Hematopoietic multipotent progenitor cell treated with erythropoietin and hydrocortisone succinate and interleukin-3 and kit ligand, for 8 days (in vitro differentiated cells): ENCODE measurements at regions not wholly inside any gene's neighbourhood (a gene's known extent, or its start where the extent isn't known, plus 50 kb on each side); places are given as distances from the start of the nearest gene placed in this dataset.
"Not testable (repeated sequence)": the region's sequence is repeated elsewhere in the genome, so short reads cannot be mapped to it uniquely, and the experiment has no call there.

Experiments used
- DNase-seq: peaks from one replicate; pipeline ENCODE4 v3.0.0-alpha.2; 2015

DNA sequence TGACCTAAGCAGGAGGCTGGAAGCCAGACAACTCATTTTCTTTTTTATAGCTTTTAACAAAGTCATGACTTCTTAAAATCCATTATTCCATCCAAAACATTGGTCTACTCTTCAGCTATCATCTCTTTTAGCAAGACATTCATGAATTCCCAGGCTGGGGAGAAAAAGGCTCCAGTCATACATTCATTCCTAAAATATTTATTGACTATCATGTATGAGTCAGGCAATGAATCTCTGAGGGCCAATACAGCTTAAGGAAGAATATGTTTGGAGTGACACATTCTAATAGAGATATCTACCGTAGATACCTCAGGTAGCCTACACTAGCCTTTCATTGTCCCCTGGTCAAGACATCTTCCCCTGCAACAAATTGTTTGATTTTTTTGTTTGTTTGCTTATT is 196.4 kb upstream of the NANOGP8 start:
- DNase-seq, result no peak

GRCh38 chr15:35279811-35280210 is 194.7 kb upstream of the NANOGP8 start:
- DNase-seq, result no peak

GRCh38 chr15:35271371-35272043 is 186.4 kb upstream of the NANOGP8 start:
- DNase-seq, result no peak

DNA sequence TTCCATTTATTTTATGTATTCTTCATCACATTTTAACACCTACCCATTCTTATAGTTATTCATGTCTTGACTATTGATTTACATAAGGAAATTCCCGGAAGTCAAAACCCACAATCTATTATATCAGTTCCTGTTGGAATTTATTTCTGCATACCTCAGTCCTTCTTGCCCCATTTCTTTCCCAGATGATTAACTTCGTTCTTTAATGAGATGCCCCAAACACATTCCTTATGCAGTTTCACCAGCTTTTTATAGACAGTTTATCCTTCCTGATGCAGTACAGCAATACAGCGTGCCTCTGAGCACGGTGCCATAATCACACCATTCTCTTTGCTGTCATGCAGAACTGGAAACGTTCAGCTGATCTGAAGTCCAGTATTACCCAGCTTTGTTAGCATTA is 175.8 kb upstream of the NANOGP8 start:
- DNase-seq, result no peak

GRCh38 chr15:35260274-35260673 is 175.2 kb upstream of the NANOGP8 start:
- DNase-seq, result not testable (repeated sequence)

- DNase-seq, result no peak
Measured at GRCh38 chr15:35256551-35256950, 171.5 kb upstream of the NANOGP8 start.

DNA sequence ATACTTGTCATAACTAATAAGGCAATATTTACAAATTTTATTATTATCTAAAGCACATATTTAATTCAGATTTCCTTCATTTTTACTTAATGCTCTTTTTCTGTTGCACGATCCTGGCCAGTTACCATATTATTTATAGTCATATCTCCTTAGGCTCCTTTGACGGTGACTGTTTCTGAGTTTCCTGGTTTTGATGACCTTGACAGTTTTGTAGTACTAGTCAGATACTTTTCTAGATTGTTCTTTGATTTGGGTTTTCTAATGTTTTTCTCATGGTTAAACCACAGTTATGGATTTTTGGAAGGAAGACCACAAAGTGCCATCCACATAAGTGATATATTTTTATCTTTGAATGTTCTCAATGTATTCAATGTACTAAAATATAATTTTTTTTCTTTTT is 171.0 kb upstream of the NANOGP8 start:
- DNase-seq, result no peak

DNA sequence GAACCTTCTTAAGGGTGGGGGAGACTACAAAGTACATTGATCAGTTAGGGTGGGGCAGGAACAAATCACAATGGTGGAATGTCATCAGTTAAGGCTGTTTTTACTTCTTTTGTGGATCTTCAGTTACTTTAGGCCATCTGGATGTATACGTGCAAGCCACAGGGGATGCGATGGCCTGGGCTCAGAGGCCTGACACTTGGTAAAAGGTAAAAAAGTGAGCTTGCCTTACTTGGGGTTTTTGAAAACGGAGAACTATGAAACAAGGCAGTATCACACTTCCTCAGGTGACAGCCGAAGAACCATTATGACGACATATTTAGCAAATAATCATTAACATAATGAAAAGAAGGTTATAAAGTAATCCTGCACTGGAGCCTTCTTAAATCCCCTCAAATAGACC is 169.8 kb upstream of the NANOGP8 start:
- not testable (repeated sequence) for DNase-seq

DNA sequence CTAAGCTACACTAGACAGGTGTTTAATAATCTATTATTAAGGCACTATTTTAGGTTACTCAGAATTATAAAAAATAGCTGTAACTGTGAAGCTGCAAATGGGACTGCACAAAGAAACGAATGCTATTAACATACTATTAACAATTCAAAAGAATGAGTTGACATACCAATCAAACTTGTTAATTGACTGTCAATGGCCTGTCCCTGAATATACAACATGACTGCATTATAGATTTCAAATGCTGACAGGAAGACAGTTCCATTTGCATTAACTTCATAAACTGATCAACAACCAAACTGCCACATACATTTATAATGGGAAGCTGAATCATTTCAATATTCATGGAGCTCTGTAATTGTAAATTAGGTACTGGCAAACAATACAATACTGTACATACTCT is 169.0 kb upstream of the NANOGP8 start:
- DNase-seq, result no peak

GRCh38 chr15:35252351-35252865 is 167.3 kb upstream of the NANOGP8 start:
- no peak for DNase-seq

DNA sequence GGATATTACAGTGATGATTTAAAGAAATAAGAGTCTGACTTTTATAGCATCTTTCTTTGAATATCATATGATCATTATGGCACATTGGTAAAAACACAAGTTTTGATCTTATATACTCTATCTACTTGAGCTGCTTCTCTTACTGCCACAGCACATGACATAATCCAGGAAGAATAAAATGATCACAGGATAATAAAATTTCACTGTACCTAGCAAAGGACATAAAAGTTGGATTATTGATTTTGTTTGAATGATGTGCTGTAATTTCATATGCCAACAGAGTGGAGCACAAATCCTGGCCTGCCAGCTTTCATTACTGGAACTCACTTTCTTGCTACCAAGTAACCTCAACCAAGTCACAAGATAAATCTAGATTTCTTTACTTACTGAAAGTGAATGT is 162.1 kb upstream of the NANOGP8 start:
- DNase-seq, result no peak

- DNase-seq, result no peak
Measured at GRCh38 chr15:35246451-35246850, 161.4 kb upstream of the NANOGP8 start.

DNA sequence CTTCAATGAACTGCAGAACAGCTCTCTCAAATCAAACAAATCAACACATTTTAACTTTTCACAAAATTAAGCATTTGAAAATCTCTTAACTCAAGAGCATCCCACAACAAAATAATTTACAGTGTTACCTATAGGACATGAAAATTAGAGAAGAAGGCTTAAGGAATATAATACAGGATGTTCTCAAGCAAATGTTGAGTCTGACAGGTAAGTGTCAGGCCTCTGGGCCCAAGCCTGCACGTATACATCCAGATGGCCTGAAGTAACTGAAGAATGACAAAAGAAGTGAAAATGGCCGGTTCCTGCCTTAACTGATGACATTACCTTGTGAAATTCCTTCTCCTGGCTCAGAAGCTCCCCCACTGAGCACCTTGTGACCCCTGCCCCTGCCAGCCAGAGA is 160.6 kb upstream of the NANOGP8 start:
- not testable (repeated sequence) for DNase-seq

DNA sequence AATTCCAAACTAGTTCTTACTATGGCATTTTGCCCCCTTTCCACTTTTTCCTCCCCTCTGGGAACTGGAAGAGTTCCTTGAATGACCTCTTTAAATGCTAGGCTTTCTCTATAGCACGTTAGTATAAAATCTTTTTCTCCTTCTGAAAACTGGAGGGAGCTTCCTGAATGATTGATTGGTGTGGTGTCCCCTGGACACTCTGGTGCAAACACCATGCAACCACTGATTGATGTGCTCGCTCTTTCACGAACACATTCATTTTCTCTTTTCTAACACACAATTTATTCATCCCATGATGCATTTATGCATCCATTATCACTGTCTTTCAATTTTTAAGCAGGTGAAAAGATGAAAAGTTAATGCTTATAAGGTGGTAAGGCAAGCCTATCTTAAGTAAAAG is 159.1 kb upstream of the NANOGP8 start:
- DNase-seq, result no peak

DNA sequence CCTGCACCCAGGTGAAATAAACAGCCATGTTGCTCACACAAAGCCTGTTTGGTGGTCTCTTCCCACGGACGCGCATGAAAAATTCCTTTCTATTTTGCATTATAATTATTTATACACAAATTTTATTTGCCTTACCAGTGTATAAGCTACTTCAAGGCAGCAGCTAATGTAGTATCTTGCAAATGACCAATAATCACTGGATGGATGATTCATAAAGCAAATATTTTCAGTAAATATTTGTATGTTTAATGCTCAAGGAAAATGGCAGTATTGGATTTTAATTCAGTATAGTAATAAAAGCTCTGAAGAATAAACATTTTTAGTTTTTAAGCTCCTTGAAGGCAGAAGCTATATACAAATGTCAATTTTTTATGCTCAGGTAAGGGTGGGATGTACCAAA is 158.7 kb upstream of the NANOGP8 start:
- DNase-seq, result no peak

DNA sequence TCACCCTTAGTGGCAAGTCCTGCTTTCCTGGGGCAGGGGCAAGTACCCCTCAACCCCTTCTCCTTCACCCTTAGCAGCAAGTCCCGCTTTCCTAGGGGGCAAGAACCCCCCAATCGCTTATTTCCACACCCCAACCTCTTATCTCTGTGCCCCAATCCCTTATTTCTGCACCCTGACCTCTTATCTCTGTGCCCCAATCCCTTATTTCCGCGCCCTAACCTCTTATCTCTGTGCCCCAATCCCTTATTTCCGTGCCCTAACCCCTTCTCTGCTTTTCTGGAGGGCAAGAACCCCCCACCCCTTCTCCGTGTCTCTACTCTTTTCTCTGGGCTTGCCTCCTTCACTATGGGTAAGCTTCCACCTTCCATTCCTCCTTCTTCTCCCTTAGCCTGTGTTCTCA is 154.6 kb upstream of the NANOGP8 start:
- not testable (repeated sequence) for DNase-seq

DNA sequence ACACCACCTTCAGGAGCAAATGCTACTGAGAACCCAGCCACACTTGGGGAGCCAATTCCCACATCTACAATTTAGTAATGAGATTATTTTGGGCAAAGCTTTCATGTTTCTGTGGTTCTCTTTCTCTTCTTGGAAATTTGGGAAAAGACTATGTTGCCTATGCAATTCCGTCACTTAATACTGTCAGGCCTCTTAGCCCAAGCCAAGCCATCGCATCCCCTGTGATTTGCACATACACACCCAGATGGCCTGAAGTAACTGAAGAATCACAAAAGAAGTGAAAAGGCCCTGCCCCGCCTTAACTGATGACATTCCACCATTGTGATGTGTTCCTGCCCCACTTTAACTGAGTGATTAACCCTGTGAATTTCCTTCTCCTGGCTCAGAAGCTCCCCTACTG is 153.4 kb upstream of the NANOGP8 start:
- DNase-seq, result not testable (repeated sequence)

DNA sequence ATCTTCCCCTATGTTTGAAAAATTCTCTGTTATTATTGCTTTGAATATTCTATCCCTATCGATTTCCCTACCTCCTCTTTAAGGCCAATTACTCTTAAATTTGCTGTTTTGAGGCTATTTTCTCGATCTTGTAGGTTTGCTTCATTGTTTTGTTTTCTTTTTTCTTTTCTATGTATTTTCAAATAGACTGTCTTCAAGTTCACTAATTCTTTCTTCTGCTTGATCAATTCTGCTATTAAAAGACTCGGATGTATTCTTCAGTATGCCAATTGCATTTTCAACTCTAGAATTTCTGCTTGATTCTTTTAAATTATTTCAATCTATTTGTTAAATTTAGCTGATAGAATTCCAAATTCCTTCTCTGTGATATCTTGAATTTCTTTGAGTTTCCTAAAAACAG is 144.0 kb upstream of the NANOGP8 start:
- no peak for DNase-seq

DNA sequence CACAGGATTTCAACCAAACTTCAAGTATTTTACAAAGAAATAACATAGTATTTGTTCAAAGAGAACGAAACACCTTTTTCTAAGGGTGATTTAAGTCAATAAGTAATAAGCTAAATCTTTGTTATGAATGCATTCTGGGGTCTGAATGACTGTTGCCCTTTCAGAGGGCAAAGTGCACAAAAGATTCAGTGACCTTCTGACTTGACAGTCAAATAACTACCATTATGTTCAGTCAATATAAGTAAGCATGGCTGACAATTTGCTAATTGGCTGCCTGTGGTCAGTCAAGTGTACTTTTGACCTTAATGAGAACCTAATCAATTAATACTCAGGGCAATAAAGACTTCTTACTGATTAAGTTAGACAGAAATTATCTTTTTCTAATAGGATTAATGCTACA is 133.1 kb upstream of the NANOGP8 start:
- DNase-seq, result no peak

DNA sequence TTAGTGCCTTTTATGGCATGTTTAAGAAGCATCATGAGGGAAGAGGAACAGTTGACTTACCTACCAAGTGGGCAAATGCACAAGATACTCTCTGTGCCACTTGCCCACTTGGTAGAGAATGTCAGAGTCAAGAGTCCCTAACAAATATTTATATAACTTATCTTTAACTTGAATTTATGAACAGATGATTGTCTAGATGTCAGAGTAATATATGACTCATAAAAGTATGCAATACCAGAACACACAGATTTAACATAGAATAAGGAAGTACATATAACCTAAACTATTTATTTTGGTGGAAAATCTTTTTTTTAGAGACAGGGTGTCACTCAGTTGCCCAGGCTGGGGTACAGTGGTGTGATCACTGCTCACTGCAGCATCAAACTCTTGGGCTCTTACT is 130.0 kb upstream of the NANOGP8 start:
- no peak for DNase-seq

DNA sequence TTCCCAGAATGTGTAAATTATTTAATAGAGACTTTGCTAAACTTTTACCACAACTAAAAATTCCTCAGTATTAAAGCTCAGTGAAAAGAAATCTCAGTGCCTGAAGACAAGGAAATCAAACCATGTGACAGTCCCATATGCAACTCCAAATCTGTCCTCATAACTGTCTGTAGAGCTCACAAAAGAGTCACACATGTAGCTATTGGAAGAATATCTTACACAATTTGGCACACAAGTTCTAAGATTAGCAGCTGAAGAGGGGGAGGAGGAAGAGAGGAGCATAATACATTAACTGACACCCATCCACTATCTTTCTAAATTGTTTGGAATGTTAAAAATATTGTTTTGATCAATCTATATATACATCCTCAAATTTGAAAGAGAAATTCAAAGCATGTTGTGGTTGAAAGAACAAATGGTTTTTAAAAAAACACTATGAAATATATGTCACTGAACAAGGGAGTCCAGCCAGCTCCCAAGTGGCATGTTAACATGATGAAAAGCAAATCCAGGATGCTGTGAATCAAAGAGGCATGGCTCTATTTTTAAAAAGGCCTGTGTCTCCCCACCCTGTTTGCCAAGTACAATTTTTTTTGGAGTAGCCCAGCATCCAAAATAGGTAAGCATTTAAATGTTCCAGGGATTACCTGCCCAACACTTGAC is 126.3 kb upstream of the NANOGP8 start:
- DNase-seq, result no peak

- no peak for DNase-seq
Measured at GRCh38 chr15:35210370-35210769, 125.3 kb upstream of the NANOGP8 start.

DNA sequence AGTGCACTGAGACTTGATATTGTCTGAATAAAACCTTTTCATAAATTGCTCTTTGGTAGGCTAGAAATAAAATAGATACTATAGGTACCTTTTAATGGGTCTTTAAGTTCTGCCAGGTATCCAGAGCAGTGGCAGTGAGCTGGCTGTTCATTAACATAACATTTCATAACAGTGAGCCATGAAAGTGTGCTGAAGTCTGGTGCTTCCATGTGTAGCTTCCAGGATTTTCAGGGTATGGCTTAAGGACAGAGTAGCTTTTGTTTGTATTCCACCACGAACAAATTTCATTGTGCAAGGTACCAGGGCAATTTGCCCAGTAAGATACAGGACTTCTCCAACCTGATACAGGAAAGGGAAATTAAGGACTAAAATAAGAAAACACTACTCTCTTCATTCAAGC is 124.7 kb upstream of the NANOGP8 start:
- no peak for DNase-seq

- no peak for DNase-seq
Measured at GRCh38 chr15:35208353-35208752, 123.3 kb upstream of the NANOGP8 start.
